IMR-90 (cell line): ENCODE measurements at regions not wholly inside any gene's neighbourhood (a gene's known extent, or its start where the extent isn't known, plus 50 kb on each side); places are given as distances from the start of the nearest gene placed in this dataset.

Experiments
- ATAC-seq: fragments of 200-7000 bp; cut with Tn5 transposase; 2 replicates; pipeline ENCODE4 v1.9.1; 2020; ENCODE audit warnings: low read depth, mild to moderate bottlenecking, moderate library complexity
- BruUV-seq: library from RNA; stranded (reverse); fragments of 400-500 nt; replicated peaks from 2 replicates; lab custom pipeline; 2021; lab: Mats Ljungman, UMichigan
- CTCF ChIA-PET: fragments of 300-600 bp; formaldehyde crosslinking; extraction: SDS; loops from one replicate; lab custom pipeline; 2021; ENCODE audit warnings: antibody characterized with exemption; lab: Yijun Ruan, JAX
- POLR2A ChIA-PET: fragments of 300-600 bp; sonication (Branson Sonifier 250); formaldehyde crosslinking; loops from one replicate; lab custom pipeline; 2022; ENCODE audit warnings: antibody characterized with exemption; ENCODE audit not compliant: unreplicated experiment; lab: Charles Lee
- DNase-seq: peaks from one replicate; pipeline ENCODE4 v3.0.0; 2013
- H2AFZ ChIP-seq: replicated peaks from 2 replicates; pipeline ENCODE3; 2013; ENCODE audit warnings: low read length, mild to moderate bottlenecking; ENCODE audit not compliant: poor library complexity
- H2AK5ac ChIP-seq: 2 replicates; pipeline ENCODE4 v1.6.1; 2013; ENCODE audit warnings: low read depth, low read length, inconsistent platforms
- H2AK9ac ChIP-seq: replicated peaks from 2 replicates; pipeline ENCODE3; 2013; ENCODE audit warnings: mild to moderate bottlenecking, low read depth, low read length, moderate library complexity; ENCODE audit not compliant: poor library complexity
- H2BK120ac ChIP-seq: 2 replicates; pipeline ENCODE4 v1.6.1; 2013; ENCODE audit warnings: low read depth, low read length, inconsistent platforms
- H2BK15ac ChIP-seq: 3 replicates; pipeline ENCODE4 v1.6.1; 2013; ENCODE audit warnings: low read depth, low read length, inconsistent platforms
- H2BK20ac ChIP-seq: 2 replicates; pipeline ENCODE4 v1.6.1; 2013; ENCODE audit warnings: low read depth, mild to moderate bottlenecking, inconsistent platforms, low read length, moderate library complexity
- H2BK5ac ChIP-seq: 2 replicates; pipeline ENCODE4 v1.6.1; 2013; ENCODE audit warnings: mild to moderate bottlenecking, low read depth, low read length, inconsistent platforms; ENCODE audit not compliant: poor library complexity, severe bottlenecking
- H3K14ac ChIP-seq: replicated peaks from 2 replicates; pipeline ENCODE4 v1.6.1; 2013; ENCODE audit warnings: low read depth, low read length, inconsistent platforms
- H3K18ac ChIP-seq: 2 replicates; pipeline ENCODE4 v1.6.1; 2013; ENCODE audit warnings: low read depth, low read length, control low read depth
- H3K23ac ChIP-seq: 2 replicates; pipeline ENCODE4 v1.6.1; 2013; ENCODE audit warnings: low read depth, low read length, inconsistent platforms
- H3K27ac ChIP-seq: 2 replicates; pipeline ENCODE4 v1.5.1; 2013; ENCODE audit warnings: mild to moderate bottlenecking, control low read depth, low read length; ENCODE audit not compliant: insufficient read depth
- H3K27me3 ChIP-seq: 2 replicates; pipeline ENCODE4 v1.6.1; 2013; ENCODE audit warnings: low read length; ENCODE audit not compliant: control insufficient read depth, insufficient read depth
- H3K36me3 ChIP-seq: 2 replicates; pipeline ENCODE4 v1.6.1; 2013; ENCODE audit warnings: low read length, mixed read lengths; ENCODE audit not compliant: control insufficient read depth, insufficient read depth
- H3K4ac ChIP-seq: 2 replicates; pipeline ENCODE4 v1.6.1; 2013; ENCODE audit warnings: low read depth, low read length, inconsistent platforms
- H3K4me1 ChIP-seq: 2 replicates; pipeline ENCODE4 v1.6.1; 2013; ENCODE audit warnings: low read length, mixed read lengths; ENCODE audit not compliant: control insufficient read depth, insufficient read depth
- H3K4me2 ChIP-seq: 2 replicates; pipeline ENCODE4 v1.6.1; 2013; ENCODE audit warnings: low read depth, mild to moderate bottlenecking, control low read depth, low read length, moderate library complexity
- H3K4me3 ChIP-seq: 2 replicates; pipeline ENCODE4 v1.5.1; 2013; ENCODE audit warnings: low read depth, mild to moderate bottlenecking, control low read depth, low read length, moderate library complexity; ENCODE audit not compliant: insufficient read depth
- H3K56ac ChIP-seq: 2 replicates; pipeline ENCODE4 v1.6.1; 2013; ENCODE audit warnings: low read length, inconsistent platforms; ENCODE audit not compliant: insufficient read depth; ENCODE audit errors: extremely low read depth
- H3K79me1 ChIP-seq, 2 experiments: 2 replicates each; pipeline ENCODE4 v1.6.1; 2013; ENCODE audit warnings: low read length in 2 of 2, inconsistent platforms in 1 of 2, low read depth in 1 of 2
- H3K9ac ChIP-seq: 2 replicates; pipeline ENCODE4 v1.6.1; 2013; ENCODE audit warnings: low read depth, low read length, control low read depth
- H3K9me1 ChIP-seq: 2 replicates; pipeline ENCODE4 v1.6.1; 2013; ENCODE audit warnings: low read length, inconsistent platforms; ENCODE audit not compliant: insufficient read depth
- H3K9me3 ChIP-seq: 2 replicates; pipeline ENCODE4 v1.6.1; 2013; ENCODE audit warnings: low read length; ENCODE audit not compliant: control insufficient read depth, insufficient read depth
- H4K20me1 ChIP-seq: 2 replicates; pipeline ENCODE4 v1.6.1; 2013; ENCODE audit warnings: low read length, inconsistent platforms; ENCODE audit not compliant: insufficient read depth
- H4K5ac ChIP-seq: 2 replicates; pipeline ENCODE4 v1.6.1; 2013; ENCODE audit warnings: mild to moderate bottlenecking, low read depth, low read length, control low read depth
- H4K8ac ChIP-seq, 2 experiments: 2 replicates each; pipeline ENCODE4 v1.6.1; 2013; ENCODE audit warnings: low read depth in 2 of 2, low read length in 2 of 2, control low read depth in 1 of 2, inconsistent platforms in 1 of 2
- H4K91ac ChIP-seq: 2 replicates; pipeline ENCODE4 v1.6.1; 2013; ENCODE audit warnings: low read depth, low read length, inconsistent platforms; ENCODE audit not compliant: insufficient read depth
- BHLHE40 ChIP-seq: fragments of 150-350 bp; IDR thresholded peaks from 2 replicates; pipeline ENCODE4 v1.6.1; 2016; ENCODE audit warnings: mild to moderate bottlenecking, low read depth, low read length
- CHD1 ChIP-seq: IDR thresholded peaks from 2 replicates; pipeline ENCODE4 v1.6.1; 2012; ENCODE audit warnings: low read depth, low read length, improper control_type of control experiment
- ELK1 ChIP-seq: fragments of 150-350 bp; IDR thresholded peaks from 2 replicates; pipeline ENCODE4 v1.6.1; 2016; ENCODE audit warnings: low read depth, mild to moderate bottlenecking, low read length, moderate library complexity, borderline replicate concordance
- NFE2L2 ChIP-seq: fragments of 150-350 bp; IDR thresholded peaks from 2 replicates; pipeline ENCODE4 v1.6.1; 2016; ENCODE audit warnings: low read depth, mild to moderate bottlenecking, low read length
- POLR2A ChIP-seq: IDR thresholded peaks from 2 replicates; pipeline ENCODE4 v1.6.1; 2012; ENCODE audit warnings: mild to moderate bottlenecking, low read depth, low read length
- RFX5 ChIP-seq: IDR thresholded peaks from 2 replicates; pipeline ENCODE4 v1.8.0; 2012; ENCODE audit warnings: low read depth, mild to moderate bottlenecking, low read length, moderate library complexity
- SMC3 ChIP-seq: fragments of 150-350 bp; IDR thresholded peaks from 2 replicates; pipeline ENCODE4 v1.6.1; 2016; ENCODE audit warnings: low read depth, mild to moderate bottlenecking, antibody characterized with exemption, low read length, moderate library complexity
- WGBS, 2 experiments: methylation state at CpG; one replicate each; pipeline versions ENCODE4 v1.1.5 to v1.1.7; 2013; ENCODE audit warnings: missing lambda C conversion rate in 2 of 2; ENCODE audit not compliant: insufficient read length in 1 of 2; ENCODE audit errors: extremely low coverage in 2 of 2; 5-methylcytosine and 5-hydroxymethylcytosine counted together
- dilution Hi-C: fragments of 300-500 bp; cut with HindIII; formaldehyde crosslinking; loops from one replicate; pipeline ENCODE4 v1.14.3; 2018; ENCODE audit warnings: low sequenced_read_pairs; ENCODE audit not compliant: unreplicated experiment
- in situ Hi-C: fragments of 300-500 bp; cut with MboI; formaldehyde crosslinking; loops from 3 replicates; pipeline ENCODE4 v1.14.3; 2019; ENCODE audit warnings: low sequenced_read_pairs, inconsistent platforms, mixed read lengths
- intact Hi-C: fragments of 100-400 bp; cut with micrococcal nuclease; formaldehyde crosslinking; loops from 2 replicates; pipeline ENCODE4 v1.10.0; 2022

- Histone ChIP-seq H3K4me1 (no peaks in the 10 kb centered on the region), H3K9ac (no peak overlapping the region), H2BK20ac (no peak overlapping the region), H2AFZ (no peak overlapping the region), H3K27ac (no peak overlapping the region), H2BK15ac (no peak overlapping the region), H4K20me1 (no peaks in the 10 kb centered on the region), H3K79me1 (no peaks in the 10 kb centered on the region), H3K4me3 (no peak overlapping the region), H3K23ac (no peak overlapping the region), H3K4me2 (no peak overlapping the region), H3K56ac (no peak overlapping the region), H2AK9ac (no peak overlapping the region), H4K8ac (no peak overlapping the region), H3K4ac (no peak overlapping the region), H2BK5ac (no peak overlapping the region), H3K18ac (no peak overlapping the region), H4K91ac (no peak overlapping the region), H2BK120ac (no peak overlapping the region), H4K5ac (no peak overlapping the region), H3K9me1 (no peaks in the 10 kb centered on the region), H3K36me3 (no peaks in the 10 kb centered on the region), H2AK5ac (no peak overlapping the region), H3K27me3 (no peaks in the 10 kb centered on the region), H3K9me3 (no peaks in the 10 kb centered on the region; the same call in 1 of the 2 replicates), H3K14ac (no peak overlapping the region)
- WGBS, 2 experiments, result no CpG with 5 or more reads among the region's 3 CpGs
- ATAC-seq (no peak), DNase-seq (no peak)
- dilution Hi-C loops, result no loop called here
- BruUV-seq, result no TSS peak
- in situ Hi-C loops, result no loop called here
- TF ChIP-seq NFE2L2, result no peak
- no peak for TF ChIP-seq POLR2A
- no peak for TF ChIP-seq RFX5
- no peak for TF ChIP-seq CHD1
- TF ChIP-seq SMC3, result no peak
- TF ChIP-seq BHLHE40, result no peak
- TF ChIP-seq ELK1, result no peak
- ChIA-PET CTCF (no interaction called here), POLR2A (no interaction called here)
- intact Hi-C loops, result no loop called here
Observed at GRCh38 chr4:104727643-104728042, 232.9 kb upstream of the CXXC4 start.
